Gastrocnemius medialis (tissue), 4 donors: ENCODE measurements at regions not wholly inside any gene's neighbourhood (a gene's known extent, or its start where the extent isn't known, plus 50 kb on each side); places are given as distances from the start of the nearest gene placed in this dataset.
"Not testable (repeated sequence)": the region's sequence is repeated elsewhere in the genome, so short reads cannot be mapped to it uniquely, and the experiment has no call there.

Experiments
- ATAC-seq, 2 donors: fragments of 150-250 bp; one replicate each; pipeline ENCODE4 v1.9.1; 2016
- DNase-seq, 2 donors: peaks; one replicate each; pipeline ENCODE4 v3.0.0-alpha.2; 2019
- H3K27ac ChIP-seq, 4 donors: fragments of 200-600 bp; sonication (generic); 1 replicate in 1 of 4; 2 replicates in 3 of 4; pipeline ENCODE4 v1.5.1; 2016 to 2018; ENCODE audit warnings: mild to moderate bottlenecking in 2 of 4, moderate library complexity in 1 of 4
- H3K27me3 ChIP-seq, 3 donors: fragments of 200-600 bp; sonication (generic) in 2 of 3; 1 replicate in 1 of 3; 2 replicates in 2 of 3; pipeline versions ENCODE4 v1.5.1 to v1.6.0; 2016 to 2019; ENCODE audit warnings: mild to moderate bottlenecking in 1 of 3, moderate library complexity in 1 of 3
- H3K36me3 ChIP-seq, 2 donors: fragments of 200-600 bp; sonication (generic) in 1 of 2; one replicate each; pipeline ENCODE4 v1.5.1; 2017 to 2018
- H3K4me1 ChIP-seq, 2 donors: fragments of 200-600 bp; sonication (generic) in 1 of 2; one replicate each; pipeline ENCODE4 v1.5.1; 2016 to 2017; ENCODE audit warnings: mild to moderate bottlenecking in 2 of 2
- H3K4me3 ChIP-seq, 4 donors: fragments of 200-600 bp; sonication (generic) in 3 of 4; 1 replicate in 1 of 4; 2 replicates in 3 of 4; pipeline ENCODE4 v1.5.1; 2016 to 2019; ENCODE audit warnings: mild to moderate bottlenecking in 2 of 4
- H3K9me3 ChIP-seq, 3 donors: fragments of 200-600 bp; sonication (generic) in 2 of 3; 1 replicate in 1 of 3; 2 replicates in 2 of 3; pipeline ENCODE4 v1.5.1; 2016 to 2019
- POLR2A ChIP-seq, 2 donors: fragments of 450-650 bp; IDR thresholded peaks; one replicate each; pipeline ENCODE4 v1.6.1; 2017; ENCODE audit warnings: antibody characterized with exemption in 2 of 2, mild to moderate bottlenecking in 2 of 2, moderate library complexity in 2 of 2
- in situ Hi-C, 4 donors: fragments of 200-750 bp; cut with MboI; loops; one replicate each; pipeline versions ENCODE4 v1.15.0 to v1.8.0; 2017; ENCODE audit warnings: low sequenced_read_pairs in 4 of 4
- intact Hi-C: fragments of 100-400 bp; cut with DNase I; formaldehyde crosslinking; loops from one replicate; pipeline ENCODE4 v1.15.1; 2023; ENCODE audit warnings: low total_unique reads
- TF ChIP-seq, protein P1 (sequence below), 5 experiments: fragments of 450-650 bp in 3 of 5; fragments of 200-600 bp in 2 of 5; sonication (generic) in 2 of 5; IDR thresholded peaks in 4 of 5; conservative IDR thresholded peaks in 1 of 5; 1 replicate in 4 of 5; 2 replicates in 1 of 5; pipeline ENCODE4 v1.5.1; 2016 to 2019; ENCODE audit warnings: antibody characterized with exemption in 5 of 5, mild to moderate bottlenecking in 3 of 5, moderate library complexity in 3 of 5

DNA sequence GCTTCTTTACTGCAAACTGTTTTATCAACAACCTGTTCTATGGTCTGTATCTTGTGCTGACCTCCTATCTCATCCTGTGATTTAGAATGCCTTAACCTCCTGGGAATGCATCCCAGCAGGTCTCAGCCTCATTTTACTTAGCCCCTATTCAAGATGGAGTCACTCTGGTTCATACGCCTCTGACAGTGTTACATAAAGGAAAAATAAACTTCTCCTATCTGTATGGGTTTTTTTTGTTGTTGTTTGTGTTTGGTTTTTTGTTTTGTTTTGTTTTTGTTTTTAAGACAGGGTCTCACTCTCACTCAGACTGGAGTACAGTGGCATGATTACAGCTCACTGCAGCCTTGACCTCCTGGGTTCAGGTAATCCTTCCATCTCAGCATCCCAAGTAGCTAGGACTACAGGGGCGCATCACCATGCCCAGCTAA is 62.1 kb downstream of the RESF1 start:
- Histone ChIP-seq H3K27ac (no peak overlapping the region), H3K4me3 (no peak overlapping the region), H3K27me3 (no peaks in the 10 kb centered on the region), H3K4me1 (no peaks in the 10 kb centered on the region), H3K9me3 (no peaks in the 10 kb centered on the region), H3K36me3 (no peaks in the 10 kb centered on the region)
- no peak for ATAC-seq
- no peak for TF ChIP-seq POLR2A (IDR thresholded peaks at IDR 0.05)
- TF ChIP-seq, protein P1, sequence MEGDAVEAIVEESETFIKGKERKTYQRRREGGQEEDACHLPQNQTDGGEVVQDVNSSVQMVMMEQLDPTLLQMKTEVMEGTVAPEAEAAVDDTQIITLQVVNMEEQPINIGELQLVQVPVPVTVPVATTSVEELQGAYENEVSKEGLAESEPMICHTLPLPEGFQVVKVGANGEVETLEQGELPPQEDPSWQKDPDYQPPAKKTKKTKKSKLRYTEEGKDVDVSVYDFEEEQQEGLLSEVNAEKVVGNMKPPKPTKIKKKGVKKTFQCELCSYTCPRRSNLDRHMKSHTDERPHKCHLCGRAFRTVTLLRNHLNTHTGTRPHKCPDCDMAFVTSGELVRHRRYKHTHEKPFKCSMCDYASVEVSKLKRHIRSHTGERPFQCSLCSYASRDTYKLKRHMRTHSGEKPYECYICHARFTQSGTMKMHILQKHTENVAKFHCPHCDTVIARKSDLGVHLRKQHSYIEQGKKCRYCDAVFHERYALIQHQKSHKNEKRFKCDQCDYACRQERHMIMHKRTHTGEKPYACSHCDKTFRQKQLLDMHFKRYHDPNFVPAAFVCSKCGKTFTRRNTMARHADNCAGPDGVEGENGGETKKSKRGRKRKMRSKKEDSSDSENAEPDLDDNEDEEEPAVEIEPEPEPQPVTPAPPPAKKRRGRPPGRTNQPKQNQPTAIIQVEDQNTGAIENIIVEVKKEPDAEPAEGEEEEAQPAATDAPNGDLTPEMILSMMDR (IDR thresholded peaks at IDR 0.05 in 4 of 5, conservative IDR thresholded peaks at IDR 0.05 in 1 of 5) = no peak
- in situ Hi-C loops (no loop called here), intact Hi-C loops (no loop called here)
- no peak for DNase-seq

DNA sequence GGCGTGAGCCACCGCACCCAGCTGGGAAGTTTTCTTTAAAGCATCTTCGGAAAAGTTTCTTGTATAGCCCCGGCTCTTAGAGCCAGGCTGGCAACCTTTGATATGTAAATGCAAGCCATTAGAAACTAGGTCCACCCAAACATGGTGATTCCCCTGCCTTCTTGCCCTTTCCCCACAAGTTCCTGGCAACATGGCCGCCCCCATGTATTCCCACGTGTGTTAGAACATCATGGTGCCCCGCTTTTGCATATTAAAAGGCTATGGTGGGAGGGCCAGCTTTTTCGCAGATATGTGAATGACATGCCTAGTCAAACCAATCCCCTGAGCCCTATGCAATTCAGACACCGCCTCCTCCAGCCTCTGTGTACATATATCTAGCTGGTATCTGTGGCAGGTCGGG is 63.2 kb downstream of the RESF1 start:
- intact Hi-C loops, H3K27me3 ChIP-seq, ATAC-seq, H3K27ac ChIP-seq, H3K36me3 ChIP-seq, in situ Hi-C loops, DNase-seq, H3K4me3 ChIP-seq, H3K9me3 ChIP-seq, H3K4me1 ChIP-seq: not testable (repeated sequence)

DNA sequence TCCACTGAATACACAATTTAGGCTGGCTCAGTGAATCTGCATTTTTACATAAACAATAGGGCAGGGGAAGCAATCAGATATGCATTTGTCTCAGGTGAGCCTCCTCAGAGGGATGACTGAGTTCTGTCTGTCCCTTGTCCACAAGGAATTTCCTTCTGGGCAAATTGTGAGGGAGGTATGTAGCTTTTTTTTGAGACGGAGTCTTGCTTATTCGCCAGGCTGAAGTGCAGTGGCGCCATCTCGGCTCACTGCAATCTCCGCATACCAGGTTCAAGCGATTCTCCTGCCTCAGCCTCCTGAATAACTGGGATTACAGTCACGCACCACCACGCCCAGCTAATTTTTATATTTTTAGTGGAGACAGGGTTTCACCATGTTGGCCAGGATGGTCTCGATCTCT is 64.6 kb downstream of the RESF1 start:
- H3K36me3 ChIP-seq, in situ Hi-C loops, H3K27me3 ChIP-seq, H3K4me3 ChIP-seq, DNase-seq, ATAC-seq, H3K9me3 ChIP-seq, H3K27ac ChIP-seq, intact Hi-C loops, H3K4me1 ChIP-seq: not testable (repeated sequence)

DNA sequence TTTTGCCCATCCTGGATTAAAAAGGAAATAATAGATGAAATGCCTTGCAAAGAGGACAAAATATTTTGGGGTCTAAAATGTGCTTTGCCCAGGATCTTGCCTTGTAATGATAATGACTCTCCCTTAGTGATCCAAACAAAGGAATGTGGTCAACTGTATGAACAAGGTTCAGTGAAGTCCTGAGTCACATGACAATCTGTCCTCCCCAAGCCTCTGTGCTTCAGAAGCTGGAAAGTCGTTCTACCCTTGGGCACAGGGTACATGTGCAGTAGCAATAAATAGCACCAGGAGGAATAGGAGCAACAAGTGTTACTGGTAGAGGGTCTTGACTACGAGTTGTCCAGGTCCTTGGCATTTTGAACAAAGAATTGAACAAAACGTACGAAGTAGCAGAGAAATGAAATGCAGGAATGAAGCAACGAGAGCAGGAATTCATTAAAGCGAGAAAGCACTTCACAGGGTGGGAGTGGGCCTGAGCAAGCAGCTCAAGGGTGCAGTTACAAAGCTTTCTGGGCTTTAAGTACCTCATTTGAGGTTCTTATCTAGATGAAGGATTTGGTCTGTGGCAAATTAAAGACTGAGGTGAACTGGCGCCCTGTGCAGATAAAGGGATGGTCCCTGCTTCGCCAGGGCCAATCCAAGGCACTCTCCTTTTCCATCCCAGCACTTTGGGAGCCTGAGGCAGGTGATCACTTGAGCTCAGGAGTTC is 65.8 kb downstream of the RESF1 start:
- H3K4me3 ChIP-seq = no peak overlapping the region
- ATAC-seq = no peak
- DNase-seq = no peak
- H3K36me3 ChIP-seq = no peaks in the 10 kb centered on the region
- no peaks in the 10 kb centered on the region for H3K27me3 ChIP-seq
- no peaks in the 10 kb centered on the region for H3K4me1 ChIP-seq
- no peak overlapping the region for H3K27ac ChIP-seq
- in situ Hi-C loops = loop anchor here in 1 of 4 donors (25.0 kb wide), 1 partner anchor 88 kb away; no protein-coding TSS in a partner anchor
- intact Hi-C loops = no loop called here
- TF ChIP-seq, protein P1 (IDR thresholded peaks at IDR 0.05 in 4 of 5, conservative IDR thresholded peaks at IDR 0.05 in 1 of 5) = no peak
- TF ChIP-seq POLR2A (IDR thresholded peaks at IDR 0.05) = no peak
- no peaks in the 10 kb centered on the region for H3K9me3 ChIP-seq

DNA sequence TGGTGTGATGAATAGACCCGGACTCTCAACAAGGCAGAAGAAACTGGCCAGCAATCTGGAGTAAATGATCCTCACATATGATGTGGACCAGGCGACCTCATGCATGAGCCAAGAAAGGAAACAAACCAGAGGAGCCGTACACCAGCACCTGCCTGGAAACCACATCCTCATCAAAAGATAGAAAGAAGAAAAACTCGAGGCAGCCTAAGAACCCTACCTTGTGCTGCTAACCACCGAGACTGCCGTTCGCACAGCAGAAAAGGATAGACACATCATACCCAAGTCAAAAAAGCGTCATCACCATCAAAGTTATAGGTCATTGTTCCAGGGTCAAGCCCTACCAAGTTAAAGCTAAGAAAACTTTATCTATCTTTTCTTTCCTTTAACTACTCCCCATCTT is 66.7 kb downstream of the RESF1 start:
- H3K27me3 ChIP-seq = no peaks in the 10 kb centered on the region
- H3K4me3 ChIP-seq = no peak overlapping the region
- no peak overlapping the region for H3K27ac ChIP-seq
- H3K9me3 ChIP-seq = no peaks in the 10 kb centered on the region
- no peaks in the 10 kb centered on the region for H3K4me1 ChIP-seq
- DNase-seq = no peak
- no peaks in the 10 kb centered on the region for H3K36me3 ChIP-seq
- no peak for ATAC-seq
- TF ChIP-seq, protein P1 (IDR thresholded peaks at IDR 0.05 in 4 of 5, conservative IDR thresholded peaks at IDR 0.05 in 1 of 5) = no peak
- TF ChIP-seq POLR2A (IDR thresholded peaks at IDR 0.05) = no peak
- intact Hi-C loops (no loop called here), in situ Hi-C loops (loop anchor here in 1 of 4 donors (25.0 kb wide), 1 partner anchor 89 kb away; no protein-coding TSS in a partner anchor)
